ENCODE measurements at regions not wholly inside any gene's neighbourhood (a gene's known extent, or its start where the extent isn't known, plus 50 kb on each side); places are given as distances from the start of the nearest gene placed in this dataset.

- TF ChIP-seq RXRA (IDR thresholded peaks at IDR 0.05; ENCODE audit: insufficient read depth, low read depth, low read length) = no peak
These were observed 98.4 kb downstream of the ALDH8A1 start (continued) for GRCh38 chr6:134851548-134851947.
